Esophagus squamous epithelium (tissue), 5 donors: ENCODE measurements at regions not wholly inside any gene's neighbourhood (a gene's known extent, or its start where the extent isn't known, plus 50 kb on each side); places are given as distances from the start of the nearest gene placed in this dataset.

Experiments used
- DNase-seq: peaks from one replicate; lab custom pipeline; 2025; lab: John Stamatoyannopoulos, UW
- H3K27ac ChIP-seq, 4 donors: fragments of 200-600 bp; sonication (generic); one replicate each; pipeline ENCODE4 v1.5.1; 2016 to 2019; ENCODE audit warnings: mild to moderate bottlenecking in 1 of 4
- H3K27me3 ChIP-seq, 4 donors: fragments of 200-600 bp; sonication (generic); 1 replicate in 3 of 4; 2 replicates in 1 of 4; pipeline versions ENCODE4 v1.5.1 to v1.6.0; 2017 to 2021; ENCODE audit warnings: antibody characterized with exemption in 1 of 4
- H3K36me3 ChIP-seq, 3 donors: fragments of 200-600 bp; sonication (generic); one replicate each; pipeline ENCODE4 v1.5.1; 2016 to 2019
- H3K4me1 ChIP-seq, 3 donors: fragments of 200-600 bp; sonication (generic); one replicate each; pipeline ENCODE4 v1.5.1; 2017 to 2019
- H3K4me3 ChIP-seq, 4 donors: fragments of 200-600 bp; sonication (generic); 1 replicate in 3 of 4; 2 replicates in 1 of 4; pipeline ENCODE4 v1.5.1; 2016 to 2019; ENCODE audit warnings: mild to moderate bottlenecking in 2 of 4, moderate library complexity in 1 of 4
- H3K9me3 ChIP-seq, 3 donors: fragments of 200-600 bp; sonication (generic); one replicate each; pipeline ENCODE4 v1.5.1; 2016 to 2019
- POLR2A ChIP-seq, 4 donors: fragments of 450-650 bp; IDR thresholded peaks; one replicate each; pipeline ENCODE4 v1.6.1; 2017; ENCODE audit warnings: antibody characterized with exemption in 4 of 4, mild to moderate bottlenecking in 4 of 4, moderate library complexity in 3 of 4
- WGBS, 2 donors: methylation state at CpG; one replicate each; pipeline ENCODE4 v1.1.5; 2018; 5-methylcytosine and 5-hydroxymethylcytosine counted together
- intact Hi-C: fragments of 100-400 bp; cut with DNase I; formaldehyde crosslinking; loops from one replicate; pipeline ENCODE4 v1.15.0; 2022
- TF ChIP-seq, protein P1 (sequence below), 6 experiments: fragments of 450-650 bp in 4 of 6; fragments of 200-600 bp in 2 of 6; sonication (generic) in 2 of 6; IDR thresholded peaks; one replicate each; pipeline ENCODE4 v1.5.1; 2016 to 2019; ENCODE audit warnings: antibody characterized with exemption in 6 of 6, mild to moderate bottlenecking in 4 of 6, moderate library complexity in 4 of 6
- donor health status: DM: yes; HTN: yes; CAD: no.

DNA sequence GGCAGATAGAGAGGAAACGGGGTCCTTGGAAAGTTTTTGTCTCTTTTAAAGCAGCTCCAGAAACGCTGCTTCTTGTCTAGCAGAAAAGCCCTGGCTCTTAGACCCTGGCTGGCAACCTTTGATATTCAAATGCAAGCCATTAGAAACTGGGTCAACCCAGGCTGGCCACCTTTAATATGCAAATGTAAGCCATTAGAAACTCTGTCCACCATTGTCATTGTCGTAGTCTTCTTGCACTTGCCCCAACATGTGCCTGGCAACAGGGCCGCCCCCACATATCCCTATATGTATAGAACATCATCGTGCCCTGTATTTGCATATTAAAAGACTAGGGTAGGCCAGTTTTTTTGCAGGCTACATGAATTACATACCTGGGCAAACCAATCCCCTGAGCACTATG lies 621.3 kb upstream of the DPP6 start:
- Histone ChIP-seq H3K36me3 (no peaks in the 10 kb centered on the region), H3K4me3 (no peak overlapping the region), H3K27me3 (peaks cover 0 to 4% (median 0%) of the 10 kb centered on the region in 4 donors), H3K27ac (no peak overlapping the region), H3K4me1 (no peaks in the 10 kb centered on the region), H3K9me3 (no peaks in the 10 kb centered on the region)
- WGBS, 2 donors, result 46 to 59% methylated on average over 5 of the region's 5 CpGs
- TF ChIP-seq, protein P1, sequence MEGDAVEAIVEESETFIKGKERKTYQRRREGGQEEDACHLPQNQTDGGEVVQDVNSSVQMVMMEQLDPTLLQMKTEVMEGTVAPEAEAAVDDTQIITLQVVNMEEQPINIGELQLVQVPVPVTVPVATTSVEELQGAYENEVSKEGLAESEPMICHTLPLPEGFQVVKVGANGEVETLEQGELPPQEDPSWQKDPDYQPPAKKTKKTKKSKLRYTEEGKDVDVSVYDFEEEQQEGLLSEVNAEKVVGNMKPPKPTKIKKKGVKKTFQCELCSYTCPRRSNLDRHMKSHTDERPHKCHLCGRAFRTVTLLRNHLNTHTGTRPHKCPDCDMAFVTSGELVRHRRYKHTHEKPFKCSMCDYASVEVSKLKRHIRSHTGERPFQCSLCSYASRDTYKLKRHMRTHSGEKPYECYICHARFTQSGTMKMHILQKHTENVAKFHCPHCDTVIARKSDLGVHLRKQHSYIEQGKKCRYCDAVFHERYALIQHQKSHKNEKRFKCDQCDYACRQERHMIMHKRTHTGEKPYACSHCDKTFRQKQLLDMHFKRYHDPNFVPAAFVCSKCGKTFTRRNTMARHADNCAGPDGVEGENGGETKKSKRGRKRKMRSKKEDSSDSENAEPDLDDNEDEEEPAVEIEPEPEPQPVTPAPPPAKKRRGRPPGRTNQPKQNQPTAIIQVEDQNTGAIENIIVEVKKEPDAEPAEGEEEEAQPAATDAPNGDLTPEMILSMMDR (IDR thresholded peaks at IDR 0.05), result no peak
- no peak for TF ChIP-seq POLR2A (IDR thresholded peaks at IDR 0.05)
- no peak for DNase-seq
- intact Hi-C loops, result no loop called here

DNA sequence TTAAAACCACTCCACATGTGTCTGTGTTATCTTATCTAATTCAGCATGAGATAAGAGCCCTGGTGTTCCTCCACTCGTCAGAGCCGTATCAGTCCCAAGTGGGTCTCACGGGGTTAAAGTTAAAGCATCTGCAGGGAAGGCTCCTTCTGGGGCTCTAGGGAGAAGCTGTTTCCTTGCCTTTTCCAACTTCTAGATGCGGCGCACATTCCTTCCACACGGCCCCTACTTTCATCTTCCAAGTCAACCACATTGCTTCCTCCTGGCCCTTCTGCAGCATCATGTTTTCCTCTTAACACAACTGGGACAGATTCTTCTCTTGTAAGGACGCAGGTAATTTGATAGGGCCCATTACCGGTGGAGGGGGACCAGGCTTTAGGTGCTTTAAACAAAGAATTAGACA lies 620.1 kb upstream of the DPP6 start:
- DNase-seq, result no peak
- no peaks in the 10 kb centered on the region for H3K9me3 ChIP-seq
- WGBS, 2 donors, result 37 to 39% methylated on average over 8 of the region's 8 CpGs
- no peaks in the 10 kb centered on the region for H3K4me1 ChIP-seq
- no peaks in the 10 kb centered on the region for H3K36me3 ChIP-seq
- no peak overlapping the region for H3K4me3 ChIP-seq
- intact Hi-C loops, result no loop called here
- peaks cover 0 to 4% (median 0%) of the 10 kb centered on the region in 4 donors for H3K27me3 ChIP-seq
- H3K27ac ChIP-seq, result no peak overlapping the region
- TF ChIP-seq POLR2A (IDR thresholded peaks at IDR 0.05), result no peak
- TF ChIP-seq, protein P1 (IDR thresholded peaks at IDR 0.05), result no peak

GRCh38 chr7:153433223-153433622 lies 619.0 kb upstream of the DPP6 start:
- 87 to 93% methylated on average over 8 of the region's 8 CpGs for WGBS, 2 donors

DNA sequence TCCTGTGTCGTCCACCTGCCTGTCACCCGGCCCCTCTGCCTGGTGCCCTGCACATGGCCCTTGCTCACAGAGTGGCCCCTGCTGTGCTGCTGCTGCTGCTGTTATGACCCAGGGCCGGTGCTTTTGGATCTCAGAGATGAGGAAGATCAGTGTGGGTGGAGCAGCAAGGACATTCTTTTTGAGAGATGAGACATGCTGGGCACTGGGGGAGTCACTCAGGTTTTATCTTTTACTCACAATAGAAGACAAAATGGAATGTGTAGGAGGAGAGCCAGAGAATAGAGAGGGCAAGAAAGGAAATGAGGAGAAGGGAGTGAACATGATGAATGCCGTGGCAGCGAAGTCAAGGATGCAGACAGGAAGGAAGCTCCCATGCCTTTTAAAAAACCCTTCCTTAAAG lies 611.5 kb upstream of the DPP6 start:
- Histone ChIP-seq H3K4me1 (peaks cover 0 to 3% (median 0%) of the 10 kb centered on the region in 3 donors), H3K27ac (no peak overlapping the region), H3K4me3 (no peak overlapping the region), H3K9me3 (no peaks in the 10 kb centered on the region), H3K27me3 (no peaks in the 10 kb centered on the region), H3K36me3 (no peaks in the 10 kb centered on the region)
- intact Hi-C loops, result no loop called here
- TF ChIP-seq POLR2A (IDR thresholded peaks at IDR 0.05), result no peak
- TF ChIP-seq, protein P1 (IDR thresholded peaks at IDR 0.05), result no peak
- WGBS, 2 donors, result 63 to 75% methylated on average over 2 to 4 of the region's 5 CpGs
- no peak for DNase-seq

More at GRCh38 chr7:153433223-153433622, 619.0 kb upstream of the DPP6 start:
- H3K27ac ChIP-seq, result no peak overlapping the region
- peaks cover 0 to 4% (median 0%) of the 10 kb centered on the region in 4 donors for H3K27me3 ChIP-seq
- intact Hi-C loops, result no loop called here
- no peak for DNase-seq
- no peaks in the 10 kb centered on the region for H3K36me3 ChIP-seq
- H3K4me1 ChIP-seq, result no peaks in the 10 kb centered on the region
- TF ChIP-seq, protein P1 (IDR thresholded peaks at IDR 0.05), result no peak
- TF ChIP-seq POLR2A (IDR thresholded peaks at IDR 0.05), result no peak
- H3K9me3 ChIP-seq, result no peaks in the 10 kb centered on the region
- H3K4me3 ChIP-seq, result no peak overlapping the region

DNA sequence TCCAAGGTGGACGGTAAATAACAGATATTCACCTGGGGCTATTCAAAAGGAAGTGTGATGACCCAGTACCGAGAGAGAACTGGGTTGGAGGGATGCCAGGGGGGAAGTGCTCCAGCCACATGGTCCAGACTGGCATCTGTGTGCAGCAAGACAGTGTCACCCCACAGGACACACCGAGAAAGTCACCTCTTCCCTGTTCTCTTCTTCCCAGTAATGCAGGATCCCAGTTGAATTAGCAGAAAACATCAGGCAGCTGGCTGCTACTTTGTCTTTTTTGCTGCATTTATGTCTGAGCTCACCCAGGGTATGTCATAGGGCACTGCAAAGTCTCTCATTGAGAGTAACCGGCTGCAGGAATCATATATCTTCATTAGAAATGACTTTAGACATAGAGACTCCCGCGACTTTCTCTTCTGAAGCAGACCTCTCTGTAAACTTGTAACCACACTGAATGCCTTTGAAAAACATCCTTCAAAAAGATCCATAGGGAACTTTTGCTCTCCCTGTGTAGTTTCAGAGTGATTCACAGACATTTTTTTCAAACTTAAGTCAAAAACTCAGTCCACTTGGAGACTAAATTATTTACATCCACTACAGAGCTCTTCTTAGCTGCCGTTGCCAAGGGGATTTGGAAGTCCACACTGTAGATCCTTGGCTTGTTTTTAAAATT lies 609.0 kb upstream of the DPP6 start:
- Histone ChIP-seq H3K27me3 (no peaks in the 10 kb centered on the region), H3K4me3 (no peak overlapping the region), H3K4me1 (peaks cover 0 to 3% (median 0%) of the 10 kb centered on the region in 3 donors), H3K9me3 (no peaks in the 10 kb centered on the region), H3K27ac (no peak overlapping the region), H3K36me3 (no peaks in the 10 kb centered on the region)
- TF ChIP-seq POLR2A (IDR thresholded peaks at IDR 0.05), result no peak
- TF ChIP-seq, protein P1 (IDR thresholded peaks at IDR 0.05), result no peak
- 39 to 48% methylated on average over 6 to 7 of the region's 7 CpGs for WGBS, 2 donors
- intact Hi-C loops, result no loop called here
- no peak for DNase-seq
